IMR-90 (cell line): ENCODE measurements at regions not wholly inside any gene's neighbourhood (a gene's known extent, or its start where the extent isn't known, plus 50 kb on each side); places are given as distances from the start of the nearest gene placed in this dataset.

Source experiments
- ATAC-seq: fragments of 200-7000 bp; cut with Tn5 transposase; 2 replicates; pipeline ENCODE4 v1.9.1; 2020; ENCODE audit warnings: low read depth, mild to moderate bottlenecking, moderate library complexity
- BruUV-seq: library from RNA; stranded (reverse); fragments of 400-500 nt; replicated peaks from 2 replicates; lab custom pipeline; 2021; lab: Mats Ljungman, UMichigan
- CTCF ChIA-PET: fragments of 300-600 bp; formaldehyde crosslinking; extraction: SDS; loops from one replicate; lab custom pipeline; 2021; ENCODE audit warnings: antibody characterized with exemption; lab: Yijun Ruan, JAX
- POLR2A ChIA-PET: fragments of 300-600 bp; sonication (Branson Sonifier 250); formaldehyde crosslinking; loops from one replicate; lab custom pipeline; 2022; ENCODE audit warnings: antibody characterized with exemption; ENCODE audit not compliant: unreplicated experiment; lab: Charles Lee
- DNase-seq: peaks from one replicate; pipeline ENCODE4 v3.0.0; 2013
- H2AFZ ChIP-seq: replicated peaks from 2 replicates; pipeline ENCODE3; 2013; ENCODE audit warnings: low read length, mild to moderate bottlenecking; ENCODE audit not compliant: poor library complexity
- H2AK5ac ChIP-seq: 2 replicates; pipeline ENCODE4 v1.6.1; 2013; ENCODE audit warnings: low read depth, low read length, inconsistent platforms
- H2AK9ac ChIP-seq: replicated peaks from 2 replicates; pipeline ENCODE3; 2013; ENCODE audit warnings: mild to moderate bottlenecking, low read depth, low read length, moderate library complexity; ENCODE audit not compliant: poor library complexity
- H2BK120ac ChIP-seq: 2 replicates; pipeline ENCODE4 v1.6.1; 2013; ENCODE audit warnings: low read depth, low read length, inconsistent platforms
- H2BK15ac ChIP-seq: 3 replicates; pipeline ENCODE4 v1.6.1; 2013; ENCODE audit warnings: low read depth, low read length, inconsistent platforms
- H2BK20ac ChIP-seq: 2 replicates; pipeline ENCODE4 v1.6.1; 2013; ENCODE audit warnings: low read depth, mild to moderate bottlenecking, inconsistent platforms, low read length, moderate library complexity
- H2BK5ac ChIP-seq: 2 replicates; pipeline ENCODE4 v1.6.1; 2013; ENCODE audit warnings: mild to moderate bottlenecking, low read depth, low read length, inconsistent platforms; ENCODE audit not compliant: poor library complexity, severe bottlenecking
- H3K14ac ChIP-seq: replicated peaks from 2 replicates; pipeline ENCODE4 v1.6.1; 2013; ENCODE audit warnings: low read depth, low read length, inconsistent platforms
- H3K18ac ChIP-seq: 2 replicates; pipeline ENCODE4 v1.6.1; 2013; ENCODE audit warnings: low read depth, low read length, control low read depth
- H3K23ac ChIP-seq: 2 replicates; pipeline ENCODE4 v1.6.1; 2013; ENCODE audit warnings: low read depth, low read length, inconsistent platforms
- H3K27ac ChIP-seq: 2 replicates; pipeline ENCODE4 v1.5.1; 2013; ENCODE audit warnings: mild to moderate bottlenecking, control low read depth, low read length; ENCODE audit not compliant: insufficient read depth
- H3K27me3 ChIP-seq: 2 replicates; pipeline ENCODE4 v1.6.1; 2013; ENCODE audit warnings: low read length; ENCODE audit not compliant: control insufficient read depth, insufficient read depth
- H3K36me3 ChIP-seq: 2 replicates; pipeline ENCODE4 v1.6.1; 2013; ENCODE audit warnings: low read length, mixed read lengths; ENCODE audit not compliant: control insufficient read depth, insufficient read depth
- H3K4ac ChIP-seq: 2 replicates; pipeline ENCODE4 v1.6.1; 2013; ENCODE audit warnings: low read depth, low read length, inconsistent platforms
- H3K4me1 ChIP-seq: 2 replicates; pipeline ENCODE4 v1.6.1; 2013; ENCODE audit warnings: low read length, mixed read lengths; ENCODE audit not compliant: control insufficient read depth, insufficient read depth
- H3K4me2 ChIP-seq: 2 replicates; pipeline ENCODE4 v1.6.1; 2013; ENCODE audit warnings: low read depth, mild to moderate bottlenecking, control low read depth, low read length, moderate library complexity
- H3K4me3 ChIP-seq: 2 replicates; pipeline ENCODE4 v1.5.1; 2013; ENCODE audit warnings: low read depth, mild to moderate bottlenecking, control low read depth, low read length, moderate library complexity; ENCODE audit not compliant: insufficient read depth
- H3K56ac ChIP-seq: 2 replicates; pipeline ENCODE4 v1.6.1; 2013; ENCODE audit warnings: low read length, inconsistent platforms; ENCODE audit not compliant: insufficient read depth; ENCODE audit errors: extremely low read depth
- H3K79me1 ChIP-seq, 2 experiments: 2 replicates each; pipeline ENCODE4 v1.6.1; 2013; ENCODE audit warnings: low read length in 2 of 2, inconsistent platforms in 1 of 2, low read depth in 1 of 2
- H3K9ac ChIP-seq: 2 replicates; pipeline ENCODE4 v1.6.1; 2013; ENCODE audit warnings: low read depth, low read length, control low read depth
- H3K9me1 ChIP-seq: 2 replicates; pipeline ENCODE4 v1.6.1; 2013; ENCODE audit warnings: low read length, inconsistent platforms; ENCODE audit not compliant: insufficient read depth
- H3K9me3 ChIP-seq: 2 replicates; pipeline ENCODE4 v1.6.1; 2013; ENCODE audit warnings: low read length; ENCODE audit not compliant: control insufficient read depth, insufficient read depth
- H4K20me1 ChIP-seq: 2 replicates; pipeline ENCODE4 v1.6.1; 2013; ENCODE audit warnings: low read length, inconsistent platforms; ENCODE audit not compliant: insufficient read depth
- H4K5ac ChIP-seq: 2 replicates; pipeline ENCODE4 v1.6.1; 2013; ENCODE audit warnings: mild to moderate bottlenecking, low read depth, low read length, control low read depth
- H4K8ac ChIP-seq, 2 experiments: 2 replicates each; pipeline ENCODE4 v1.6.1; 2013; ENCODE audit warnings: low read depth in 2 of 2, low read length in 2 of 2, control low read depth in 1 of 2, inconsistent platforms in 1 of 2
- H4K91ac ChIP-seq: 2 replicates; pipeline ENCODE4 v1.6.1; 2013; ENCODE audit warnings: low read depth, low read length, inconsistent platforms; ENCODE audit not compliant: insufficient read depth
- BHLHE40 ChIP-seq: fragments of 150-350 bp; IDR thresholded peaks from 2 replicates; pipeline ENCODE4 v1.6.1; 2016; ENCODE audit warnings: mild to moderate bottlenecking, low read depth, low read length
- CEBPB ChIP-seq: IDR thresholded peaks from 2 replicates; pipeline ENCODE4 v1.6.1; 2012; ENCODE audit warnings: low read depth, low read length, improper control_type of control experiment
- CHD1 ChIP-seq: IDR thresholded peaks from 2 replicates; pipeline ENCODE4 v1.6.1; 2012; ENCODE audit warnings: low read depth, low read length, improper control_type of control experiment
- ELK1 ChIP-seq: fragments of 150-350 bp; IDR thresholded peaks from 2 replicates; pipeline ENCODE4 v1.6.1; 2016; ENCODE audit warnings: low read depth, mild to moderate bottlenecking, low read length, moderate library complexity, borderline replicate concordance
- FOS ChIP-seq: fragments of 150-350 bp; IDR thresholded peaks from 2 replicates; pipeline ENCODE4 v1.6.1; 2016; ENCODE audit warnings: low read depth, low read length
- MAZ ChIP-seq: IDR thresholded peaks from 2 replicates; pipeline ENCODE4 v1.6.1; 2012; ENCODE audit warnings: low read depth, mild to moderate bottlenecking, low read length, improper control_type of control experiment, moderate library complexity, borderline replicate concordance
- MXI1 ChIP-seq: IDR thresholded peaks from 2 replicates; pipeline ENCODE4 v1.6.1; 2012; ENCODE audit warnings: low read depth, mild to moderate bottlenecking, low read length, moderate library complexity, borderline replicate concordance
- NFE2L2 ChIP-seq: fragments of 150-350 bp; IDR thresholded peaks from 2 replicates; pipeline ENCODE4 v1.6.1; 2016; ENCODE audit warnings: low read depth, mild to moderate bottlenecking, low read length
- POLR2A ChIP-seq: IDR thresholded peaks from 2 replicates; pipeline ENCODE4 v1.6.1; 2012; ENCODE audit warnings: mild to moderate bottlenecking, low read depth, low read length
- RAD21 ChIP-seq: IDR thresholded peaks from 2 replicates; pipeline ENCODE4 v1.6.1; 2012; ENCODE audit warnings: low read length, improper control_type of control experiment
- RCOR1 ChIP-seq: IDR thresholded peaks from 2 replicates; pipeline ENCODE4 v1.6.1; 2012; ENCODE audit warnings: mild to moderate bottlenecking, low read length, improper control_type of control experiment; ENCODE audit not compliant: insufficient replicate concordance
- RFX5 ChIP-seq: IDR thresholded peaks from 2 replicates; pipeline ENCODE4 v1.8.0; 2012; ENCODE audit warnings: low read depth, mild to moderate bottlenecking, low read length, moderate library complexity
- SMC3 ChIP-seq: fragments of 150-350 bp; IDR thresholded peaks from 2 replicates; pipeline ENCODE4 v1.6.1; 2016; ENCODE audit warnings: low read depth, mild to moderate bottlenecking, antibody characterized with exemption, low read length, moderate library complexity
- WGBS, 2 experiments: methylation state at CpG; one replicate each; pipeline versions ENCODE4 v1.1.5 to v1.1.7; 2013; ENCODE audit warnings: missing lambda C conversion rate in 2 of 2; ENCODE audit not compliant: insufficient read length in 1 of 2; ENCODE audit errors: extremely low coverage in 2 of 2; 5-methylcytosine and 5-hydroxymethylcytosine counted together
- dilution Hi-C: fragments of 300-500 bp; cut with HindIII; formaldehyde crosslinking; loops from one replicate; pipeline ENCODE4 v1.14.3; 2018; ENCODE audit warnings: low sequenced_read_pairs; ENCODE audit not compliant: unreplicated experiment
- in situ Hi-C: fragments of 300-500 bp; cut with MboI; formaldehyde crosslinking; loops from 3 replicates; pipeline ENCODE4 v1.14.3; 2019; ENCODE audit warnings: low sequenced_read_pairs, inconsistent platforms, mixed read lengths
- intact Hi-C: fragments of 100-400 bp; cut with micrococcal nuclease; formaldehyde crosslinking; loops from 2 replicates; pipeline ENCODE4 v1.10.0; 2022
- TF ChIP-seq, protein P1 (sequence below): conservative IDR thresholded peaks from 2 replicates; pipeline ENCODE4 v1.5.1; 2012; ENCODE audit warnings: mild to moderate bottlenecking, low read depth, low read length, improper control_type of control experiment
- TF ChIP-seq, protein P2 (sequence below): fragments of 150-350 bp; IDR thresholded peaks from 2 replicates; pipeline ENCODE4 v1.6.1; 2017; ENCODE audit warnings: mild to moderate bottlenecking, antibody characterized with exemption, low read length, low read depth

GRCh38 chr9:134969156-134970045 is 51.7 kb upstream of the FCN1 start:
- Histone ChIP-seq H2AK5ac (no peak overlapping the region), H3K56ac (no peak overlapping the region), H3K27ac (no peak overlapping the region), H3K14ac (no peak overlapping the region), H3K23ac (no peak overlapping the region), H2AK9ac (no peak overlapping the region), H3K9me1 (no peaks in the 10 kb centered on the region), H4K91ac (no peak overlapping the region), H3K9ac (no peak overlapping the region), H4K20me1 (no peaks in the 10 kb centered on the region), H3K79me1 (no peaks in the 10 kb centered on the region), H3K4me3 (no peak overlapping the region), H3K18ac (no peak overlapping the region), H3K4me2 (no peak overlapping the region), H3K4me1 (no peaks in the 10 kb centered on the region; the same call in 1 of the 2 replicates), H2AFZ (no peak overlapping the region), H4K8ac (no peak overlapping the region), H4K5ac (no peak overlapping the region), H2BK120ac (no peak overlapping the region), H2BK20ac (no peak overlapping the region), H3K27me3 (peaks cover 9% of the 10 kb centered on the region), H2BK15ac (no peak overlapping the region), H3K4ac (no peak overlapping the region), H2BK5ac (no peak overlapping the region), H3K36me3 (no peaks in the 10 kb centered on the region), H3K9me3 (no peaks in the 10 kb centered on the region)
- WGBS, 2 experiments: 69% methylated on average over 6 of the region's 15 CpGs; no CpG with 5 or more reads in 1 of the 2 experiments
- DNase-seq: no peak
- in situ Hi-C loops (no loop called here), intact Hi-C loops (no loop called here), dilution Hi-C loops (no loop called here)
- ChIA-PET CTCF (no interaction called here), POLR2A (no interaction called here)
- BruUV-seq: no TSS peak
- no peak for ATAC-seq
- TF ChIP-seq RFX5 (no peak), MAZ (no peak), NFE2L2 (no peak), CEBPB (no peak), RCOR1 (no peak), SMC3 (no peak), ELK1 (no peak), POLR2A (no peak), CHD1 (no peak), FOS (no peak), RAD21 (no peak), MXI1 (no peak), BHLHE40 (no peak)
- TF ChIP-seq, protein P1, sequence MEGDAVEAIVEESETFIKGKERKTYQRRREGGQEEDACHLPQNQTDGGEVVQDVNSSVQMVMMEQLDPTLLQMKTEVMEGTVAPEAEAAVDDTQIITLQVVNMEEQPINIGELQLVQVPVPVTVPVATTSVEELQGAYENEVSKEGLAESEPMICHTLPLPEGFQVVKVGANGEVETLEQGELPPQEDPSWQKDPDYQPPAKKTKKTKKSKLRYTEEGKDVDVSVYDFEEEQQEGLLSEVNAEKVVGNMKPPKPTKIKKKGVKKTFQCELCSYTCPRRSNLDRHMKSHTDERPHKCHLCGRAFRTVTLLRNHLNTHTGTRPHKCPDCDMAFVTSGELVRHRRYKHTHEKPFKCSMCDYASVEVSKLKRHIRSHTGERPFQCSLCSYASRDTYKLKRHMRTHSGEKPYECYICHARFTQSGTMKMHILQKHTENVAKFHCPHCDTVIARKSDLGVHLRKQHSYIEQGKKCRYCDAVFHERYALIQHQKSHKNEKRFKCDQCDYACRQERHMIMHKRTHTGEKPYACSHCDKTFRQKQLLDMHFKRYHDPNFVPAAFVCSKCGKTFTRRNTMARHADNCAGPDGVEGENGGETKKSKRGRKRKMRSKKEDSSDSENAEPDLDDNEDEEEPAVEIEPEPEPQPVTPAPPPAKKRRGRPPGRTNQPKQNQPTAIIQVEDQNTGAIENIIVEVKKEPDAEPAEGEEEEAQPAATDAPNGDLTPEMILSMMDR: no peak
- TF ChIP-seq, protein P2, sequence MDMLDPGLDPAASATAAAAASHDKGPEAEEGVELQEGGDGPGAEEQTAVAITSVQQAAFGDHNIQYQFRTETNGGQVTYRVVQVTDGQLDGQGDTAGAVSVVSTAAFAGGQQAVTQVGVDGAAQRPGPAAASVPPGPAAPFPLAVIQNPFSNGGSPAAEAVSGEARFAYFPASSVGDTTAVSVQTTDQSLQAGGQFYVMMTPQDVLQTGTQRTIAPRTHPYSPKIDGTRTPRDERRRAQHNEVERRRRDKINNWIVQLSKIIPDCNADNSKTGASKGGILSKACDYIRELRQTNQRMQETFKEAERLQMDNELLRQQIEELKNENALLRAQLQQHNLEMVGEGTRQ: no peak
